Muscle of arm (tissue), 1 donor: ENCODE measurements at regions not wholly inside any gene's neighbourhood (a gene's known extent, or its start where the extent isn't known, plus 50 kb on each side); places are given as distances from the start of the nearest gene placed in this dataset.
"Not testable (repeated sequence)": the region's sequence is repeated elsewhere in the genome, so short reads cannot be mapped to it uniquely, and the experiment has no call there.

Experiments
- DNase-seq: peaks from one replicate; pipeline ENCODE4 v3.0.0-alpha.2; 2013

GRCh38 chr4:57877047-57877458, 766.9 kb upstream of the IGFBP7 start:
- no peak for DNase-seq

GRCh38 chr4:57875829-57876392, 765.7 kb upstream of the IGFBP7 start:
- no peak for DNase-seq

- no peak for DNase-seq
Measured at GRCh38 chr4:57866468-57867171, 756.4 kb upstream of the IGFBP7 start.

GRCh38 chr4:57865264-57865663, 755.1 kb upstream of the IGFBP7 start:
- DNase-seq = no peak

- peak; percentile 19 for DNase-seq
Measured at GRCh38 chr4:57854748-57855147, 744.6 kb upstream of the IGFBP7 start.

GRCh38 chr4:57850141-57850540, 740.0 kb upstream of the IGFBP7 start:
- no peak for DNase-seq

GRCh38 chr4:57832083-57832482, 721.9 kb upstream of the IGFBP7 start:
- no peak for DNase-seq

GRCh38 chr4:57789666-57790065, 679.5 kb upstream of the IGFBP7 start:
- no peak for DNase-seq

- DNase-seq = no peak
Measured at GRCh38 chr4:57777876-57778275, 667.7 kb upstream of the IGFBP7 start.

- DNase-seq = no peak
Measured at GRCh38 chr4:57774681-57775080, 664.5 kb upstream of the IGFBP7 start.

GRCh38 chr4:57774171-57774570, 664.0 kb upstream of the IGFBP7 start:
- DNase-seq = no peak

GRCh38 chr4:57766341-57766740, 656.2 kb upstream of the IGFBP7 start:
- DNase-seq = no peak

GRCh38 chr4:57764856-57765255, 654.7 kb upstream of the IGFBP7 start:
- DNase-seq = no peak

- DNase-seq = no peak
Measured at GRCh38 chr4:57763070-57763469, 652.9 kb upstream of the IGFBP7 start.

- no peak for DNase-seq
Measured at GRCh38 chr4:57740625-57741190, 630.5 kb upstream of the IGFBP7 start.

GRCh38 chr4:57736781-57737180, 626.6 kb upstream of the IGFBP7 start:
- no peak for DNase-seq

- no peak for DNase-seq
Measured at GRCh38 chr4:57734104-57734670, 624.0 kb upstream of the IGFBP7 start.

GRCh38 chr4:57729775-57730570, 619.8 kb upstream of the IGFBP7 start:
- DNase-seq = not testable (repeated sequence)

- no peak for DNase-seq
Measured at GRCh38 chr4:57726154-57726553, 616.0 kb upstream of the IGFBP7 start.

GRCh38 chr4:57719456-57719855, 609.3 kb upstream of the IGFBP7 start:
- DNase-seq = no peak

- not testable (repeated sequence) for DNase-seq
Measured at GRCh38 chr4:57714313-57714712, 604.1 kb upstream of the IGFBP7 start.

GRCh38 chr4:57710053-57710452, 599.9 kb upstream of the IGFBP7 start:
- DNase-seq = no peak
